IMR-90 (cell line): ENCODE measurements at regions not wholly inside any gene's neighbourhood (a gene's known extent, or its start where the extent isn't known, plus 50 kb on each side); places are given as distances from the start of the nearest gene placed in this dataset.

Source experiments
- ATAC-seq: fragments of 200-7000 bp; cut with Tn5 transposase; 2 replicates; pipeline ENCODE4 v1.9.1; 2020; ENCODE audit warnings: low read depth, mild to moderate bottlenecking, moderate library complexity
- BruUV-seq: library from RNA; stranded (reverse); fragments of 400-500 nt; replicated peaks from 2 replicates; lab custom pipeline; 2021; lab: Mats Ljungman, UMichigan
- CTCF ChIA-PET: fragments of 300-600 bp; formaldehyde crosslinking; extraction: SDS; loops from one replicate; lab custom pipeline; 2021; ENCODE audit warnings: antibody characterized with exemption; lab: Yijun Ruan, JAX
- POLR2A ChIA-PET: fragments of 300-600 bp; sonication (Branson Sonifier 250); formaldehyde crosslinking; loops from one replicate; lab custom pipeline; 2022; ENCODE audit warnings: antibody characterized with exemption; ENCODE audit not compliant: unreplicated experiment; lab: Charles Lee
- DNase-seq: peaks from one replicate; pipeline ENCODE4 v3.0.0; 2013
- H2AFZ ChIP-seq: replicated peaks from 2 replicates; pipeline ENCODE3; 2013; ENCODE audit warnings: low read length, mild to moderate bottlenecking; ENCODE audit not compliant: poor library complexity
- H2AK5ac ChIP-seq: 2 replicates; pipeline ENCODE4 v1.6.1; 2013; ENCODE audit warnings: low read depth, low read length, inconsistent platforms
- H2AK9ac ChIP-seq: replicated peaks from 2 replicates; pipeline ENCODE3; 2013; ENCODE audit warnings: mild to moderate bottlenecking, low read depth, low read length, moderate library complexity; ENCODE audit not compliant: poor library complexity
- H2BK120ac ChIP-seq: 2 replicates; pipeline ENCODE4 v1.6.1; 2013; ENCODE audit warnings: low read depth, low read length, inconsistent platforms
- H2BK15ac ChIP-seq: 3 replicates; pipeline ENCODE4 v1.6.1; 2013; ENCODE audit warnings: low read depth, low read length, inconsistent platforms
- H2BK20ac ChIP-seq: 2 replicates; pipeline ENCODE4 v1.6.1; 2013; ENCODE audit warnings: low read depth, mild to moderate bottlenecking, inconsistent platforms, low read length, moderate library complexity
- H2BK5ac ChIP-seq: 2 replicates; pipeline ENCODE4 v1.6.1; 2013; ENCODE audit warnings: mild to moderate bottlenecking, low read depth, low read length, inconsistent platforms; ENCODE audit not compliant: poor library complexity, severe bottlenecking
- H3K14ac ChIP-seq: replicated peaks from 2 replicates; pipeline ENCODE4 v1.6.1; 2013; ENCODE audit warnings: low read depth, low read length, inconsistent platforms
- H3K18ac ChIP-seq: 2 replicates; pipeline ENCODE4 v1.6.1; 2013; ENCODE audit warnings: low read depth, low read length, control low read depth
- H3K23ac ChIP-seq: 2 replicates; pipeline ENCODE4 v1.6.1; 2013; ENCODE audit warnings: low read depth, low read length, inconsistent platforms
- H3K27ac ChIP-seq: 2 replicates; pipeline ENCODE4 v1.5.1; 2013; ENCODE audit warnings: mild to moderate bottlenecking, control low read depth, low read length; ENCODE audit not compliant: insufficient read depth
- H3K27me3 ChIP-seq: 2 replicates; pipeline ENCODE4 v1.6.1; 2013; ENCODE audit warnings: low read length; ENCODE audit not compliant: control insufficient read depth, insufficient read depth
- H3K36me3 ChIP-seq: 2 replicates; pipeline ENCODE4 v1.6.1; 2013; ENCODE audit warnings: low read length, mixed read lengths; ENCODE audit not compliant: control insufficient read depth, insufficient read depth
- H3K4ac ChIP-seq: 2 replicates; pipeline ENCODE4 v1.6.1; 2013; ENCODE audit warnings: low read depth, low read length, inconsistent platforms
- H3K4me1 ChIP-seq: 2 replicates; pipeline ENCODE4 v1.6.1; 2013; ENCODE audit warnings: low read length, mixed read lengths; ENCODE audit not compliant: control insufficient read depth, insufficient read depth
- H3K4me2 ChIP-seq: 2 replicates; pipeline ENCODE4 v1.6.1; 2013; ENCODE audit warnings: low read depth, mild to moderate bottlenecking, control low read depth, low read length, moderate library complexity
- H3K4me3 ChIP-seq: 2 replicates; pipeline ENCODE4 v1.5.1; 2013; ENCODE audit warnings: low read depth, mild to moderate bottlenecking, control low read depth, low read length, moderate library complexity; ENCODE audit not compliant: insufficient read depth
- H3K56ac ChIP-seq: 2 replicates; pipeline ENCODE4 v1.6.1; 2013; ENCODE audit warnings: low read length, inconsistent platforms; ENCODE audit not compliant: insufficient read depth; ENCODE audit errors: extremely low read depth
- H3K79me1 ChIP-seq, 2 experiments: 2 replicates each; pipeline ENCODE4 v1.6.1; 2013; ENCODE audit warnings: low read length in 2 of 2, inconsistent platforms in 1 of 2, low read depth in 1 of 2
- H3K9ac ChIP-seq: 2 replicates; pipeline ENCODE4 v1.6.1; 2013; ENCODE audit warnings: low read depth, low read length, control low read depth
- H3K9me1 ChIP-seq: 2 replicates; pipeline ENCODE4 v1.6.1; 2013; ENCODE audit warnings: low read length, inconsistent platforms; ENCODE audit not compliant: insufficient read depth
- H3K9me3 ChIP-seq: 2 replicates; pipeline ENCODE4 v1.6.1; 2013; ENCODE audit warnings: low read length; ENCODE audit not compliant: control insufficient read depth, insufficient read depth
- H4K20me1 ChIP-seq: 2 replicates; pipeline ENCODE4 v1.6.1; 2013; ENCODE audit warnings: low read length, inconsistent platforms; ENCODE audit not compliant: insufficient read depth
- H4K5ac ChIP-seq: 2 replicates; pipeline ENCODE4 v1.6.1; 2013; ENCODE audit warnings: mild to moderate bottlenecking, low read depth, low read length, control low read depth
- H4K8ac ChIP-seq, 2 experiments: 2 replicates each; pipeline ENCODE4 v1.6.1; 2013; ENCODE audit warnings: low read depth in 2 of 2, low read length in 2 of 2, control low read depth in 1 of 2, inconsistent platforms in 1 of 2
- H4K91ac ChIP-seq: 2 replicates; pipeline ENCODE4 v1.6.1; 2013; ENCODE audit warnings: low read depth, low read length, inconsistent platforms; ENCODE audit not compliant: insufficient read depth
- NFE2L2 ChIP-seq: fragments of 150-350 bp; IDR thresholded peaks from 2 replicates; pipeline ENCODE4 v1.6.1; 2016; ENCODE audit warnings: low read depth, mild to moderate bottlenecking, low read length
- POLR2A ChIP-seq: IDR thresholded peaks from 2 replicates; pipeline ENCODE4 v1.6.1; 2012; ENCODE audit warnings: mild to moderate bottlenecking, low read depth, low read length
- RCOR1 ChIP-seq: IDR thresholded peaks from 2 replicates; pipeline ENCODE4 v1.6.1; 2012; ENCODE audit warnings: mild to moderate bottlenecking, low read length, improper control_type of control experiment; ENCODE audit not compliant: insufficient replicate concordance
- SMC3 ChIP-seq: fragments of 150-350 bp; IDR thresholded peaks from 2 replicates; pipeline ENCODE4 v1.6.1; 2016; ENCODE audit warnings: low read depth, mild to moderate bottlenecking, antibody characterized with exemption, low read length, moderate library complexity
- WGBS, 2 experiments: methylation state at CpG; one replicate each; pipeline versions ENCODE4 v1.1.5 to v1.1.7; 2013; ENCODE audit warnings: missing lambda C conversion rate in 2 of 2; ENCODE audit not compliant: insufficient read length in 1 of 2; ENCODE audit errors: extremely low coverage in 2 of 2; 5-methylcytosine and 5-hydroxymethylcytosine counted together
- dilution Hi-C: fragments of 300-500 bp; cut with HindIII; formaldehyde crosslinking; loops from one replicate; pipeline ENCODE4 v1.14.3; 2018; ENCODE audit warnings: low sequenced_read_pairs; ENCODE audit not compliant: unreplicated experiment
- in situ Hi-C: fragments of 300-500 bp; cut with MboI; formaldehyde crosslinking; loops from 3 replicates; pipeline ENCODE4 v1.14.3; 2019; ENCODE audit warnings: low sequenced_read_pairs, inconsistent platforms, mixed read lengths
- intact Hi-C: fragments of 100-400 bp; cut with micrococcal nuclease; formaldehyde crosslinking; loops from 2 replicates; pipeline ENCODE4 v1.10.0; 2022

DNA sequence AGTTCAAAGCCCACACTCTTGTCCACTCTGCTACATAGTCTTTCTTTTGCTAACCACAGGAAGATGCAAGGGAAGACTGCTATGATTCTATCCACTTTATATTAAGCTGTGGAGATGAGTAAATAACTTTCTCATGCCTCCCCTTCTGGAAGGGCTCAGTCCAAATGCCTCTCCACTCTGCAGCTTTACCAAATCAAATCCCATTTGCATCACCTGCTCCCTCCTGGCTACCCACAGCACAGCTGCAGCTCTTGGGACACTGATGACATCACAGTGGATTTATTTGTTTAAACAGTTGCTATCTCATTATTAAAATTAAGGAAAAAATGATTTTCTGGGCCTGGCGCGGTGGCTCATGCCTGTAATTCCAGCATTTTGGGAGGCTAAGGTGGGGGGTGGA is 1544.9 kb upstream of the WWC1 start:
- no peak overlapping the region for H3K56ac ChIP-seq
- no peaks in the 10 kb centered on the region for H3K79me1 ChIP-seq
- no peak overlapping the region for H3K27ac ChIP-seq
- no peak overlapping the region for H3K9ac ChIP-seq
- no peak overlapping the region for H3K4me2 ChIP-seq
- no peak overlapping the region for H3K18ac ChIP-seq
- no peak overlapping the region for H2BK120ac ChIP-seq
- in situ Hi-C loops: no loop called here
- no peaks in the 10 kb centered on the region for H3K36me3 ChIP-seq
- dilution Hi-C loops: no loop called here
- WGBS, 2 experiments: no CpG with 5 or more reads among the region's 2 CpGs
- H2AK9ac ChIP-seq: no peak overlapping the region
- H3K4me1 ChIP-seq: no peaks in the 10 kb centered on the region
- ATAC-seq (no peak), DNase-seq (no peak)
- no peak overlapping the region for H4K8ac ChIP-seq
- no peak overlapping the region for H2AFZ ChIP-seq
- TF ChIP-seq RCOR1: no peak
- no peak for TF ChIP-seq NFE2L2
- TF ChIP-seq POLR2A: no peak
- TF ChIP-seq SMC3: no peak
- intact Hi-C loops: no loop called here
- H3K4ac ChIP-seq: no peak overlapping the region
- POLR2A ChIA-PET: no interaction called here
- CTCF ChIA-PET: no interaction called here
- 0 out of 2 replicates have a peak, but pooled peaks cover 4% of the 10 kb centered on the region for H3K9me3 ChIP-seq
- H4K91ac ChIP-seq: no peak overlapping the region
- H3K23ac ChIP-seq: no peak overlapping the region
- H3K27me3 ChIP-seq: no peaks in the 10 kb centered on the region
- no peak overlapping the region for H4K5ac ChIP-seq
- H3K4me3 ChIP-seq: no peak overlapping the region
- H2BK5ac ChIP-seq: no peak overlapping the region
- no peaks in the 10 kb centered on the region for H4K20me1 ChIP-seq
- H3K14ac ChIP-seq: no peak overlapping the region
- no peak overlapping the region for H2BK15ac ChIP-seq
- H2BK20ac ChIP-seq: no peak overlapping the region
- no TSS peak for BruUV-seq
- H2AK5ac ChIP-seq: no peak overlapping the region
- no peaks in the 10 kb centered on the region for H3K9me1 ChIP-seq
